ENCODE measurements at regions not wholly inside any gene's neighbourhood (a gene's known extent, or its start where the extent isn't known, plus 50 kb on each side); places are given as distances from the start of the nearest gene placed in this dataset.

DNA sequence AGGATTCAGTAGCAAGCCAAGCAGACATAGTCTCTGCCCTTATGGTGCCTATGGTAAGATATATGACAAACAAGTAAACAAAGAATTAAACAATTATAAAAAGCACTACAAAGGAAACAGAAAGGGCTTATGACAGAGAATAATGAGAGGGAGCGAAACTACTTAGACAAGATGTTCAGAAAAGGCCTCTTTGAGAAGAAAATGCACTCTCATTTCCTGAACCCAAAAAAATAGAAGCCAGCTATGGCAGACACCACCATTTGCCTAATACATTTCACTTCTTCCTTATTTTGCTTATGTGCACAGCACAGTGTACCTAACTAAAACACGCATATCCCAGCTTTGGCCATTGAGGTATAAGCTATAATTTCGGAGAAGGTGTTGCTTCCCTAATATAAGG, 465.5 kb upstream of the PPP2R3A start:
- Histone ChIP-seq H3K4me3 (ENCODE audit: low read depth, low read length) (no peak overlapping the region), H3K27me3 (ENCODE audit: control insufficient read depth, insufficient read depth, low read length) (no peaks in the 10 kb centered on the region), H3K36me3 (ENCODE audit: control insufficient read depth, insufficient read depth, low read length) (no peaks in the 10 kb centered on the region)
- FAIRE-seq (no peak), DNase-seq (ENCODE audit: low read depth) (no peak)
- TF ChIP-seq, protein P1, sequence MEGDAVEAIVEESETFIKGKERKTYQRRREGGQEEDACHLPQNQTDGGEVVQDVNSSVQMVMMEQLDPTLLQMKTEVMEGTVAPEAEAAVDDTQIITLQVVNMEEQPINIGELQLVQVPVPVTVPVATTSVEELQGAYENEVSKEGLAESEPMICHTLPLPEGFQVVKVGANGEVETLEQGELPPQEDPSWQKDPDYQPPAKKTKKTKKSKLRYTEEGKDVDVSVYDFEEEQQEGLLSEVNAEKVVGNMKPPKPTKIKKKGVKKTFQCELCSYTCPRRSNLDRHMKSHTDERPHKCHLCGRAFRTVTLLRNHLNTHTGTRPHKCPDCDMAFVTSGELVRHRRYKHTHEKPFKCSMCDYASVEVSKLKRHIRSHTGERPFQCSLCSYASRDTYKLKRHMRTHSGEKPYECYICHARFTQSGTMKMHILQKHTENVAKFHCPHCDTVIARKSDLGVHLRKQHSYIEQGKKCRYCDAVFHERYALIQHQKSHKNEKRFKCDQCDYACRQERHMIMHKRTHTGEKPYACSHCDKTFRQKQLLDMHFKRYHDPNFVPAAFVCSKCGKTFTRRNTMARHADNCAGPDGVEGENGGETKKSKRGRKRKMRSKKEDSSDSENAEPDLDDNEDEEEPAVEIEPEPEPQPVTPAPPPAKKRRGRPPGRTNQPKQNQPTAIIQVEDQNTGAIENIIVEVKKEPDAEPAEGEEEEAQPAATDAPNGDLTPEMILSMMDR (IDR thresholded peaks at IDR 0.05; ENCODE audit: insufficient read depth, low read length, severe bottlenecking) = no peak

DNA sequence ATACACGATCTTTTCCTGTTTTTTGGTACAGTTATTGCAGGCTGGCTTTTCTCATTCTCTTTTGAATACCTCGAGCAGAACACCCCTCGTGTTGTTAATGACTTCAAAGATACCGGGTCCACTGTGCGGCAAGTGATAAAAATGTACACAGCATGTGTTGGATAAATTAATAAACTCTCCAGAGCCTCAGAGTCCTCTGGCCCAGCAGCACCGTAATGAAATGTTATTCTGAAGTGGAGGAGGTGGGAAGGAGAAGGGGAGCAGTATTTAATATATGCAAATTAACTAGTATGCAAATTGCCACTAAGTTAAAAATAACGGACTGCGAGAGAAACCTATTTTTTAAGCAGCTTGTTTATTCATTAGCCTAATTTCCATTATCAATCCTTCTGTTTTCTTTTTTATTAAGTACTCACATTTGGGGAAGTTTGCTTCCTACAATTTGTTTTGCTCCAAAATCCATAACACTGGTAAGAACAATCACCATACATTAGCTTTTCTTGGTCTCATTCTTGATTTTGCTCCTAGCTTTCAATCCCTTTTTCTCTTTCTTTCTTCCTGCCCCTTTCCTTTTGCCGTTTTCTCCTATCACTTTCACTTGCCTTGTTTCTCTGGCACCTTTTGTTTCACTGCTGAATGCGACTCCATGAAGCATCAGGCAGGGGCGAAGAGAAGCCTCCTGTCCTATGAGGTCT, 462.3 kb upstream of the PPP2R3A start:
- no peaks in the 10 kb centered on the region for H3K27me3 ChIP-seq (ENCODE audit: control insufficient read depth, insufficient read depth, low read length)
- H3K36me3 ChIP-seq (ENCODE audit: control insufficient read depth, insufficient read depth, low read length) = no peaks in the 10 kb centered on the region
- H3K4me3 ChIP-seq (ENCODE audit: low read depth, low read length) = no peak overlapping the region
- FAIRE-seq (no peak), DNase-seq (ENCODE audit: low read depth) (no peak)
- TF ChIP-seq, protein P1 (IDR thresholded peaks at IDR 0.05; ENCODE audit: insufficient read depth, low read length, severe bottlenecking) = no peak

DNA sequence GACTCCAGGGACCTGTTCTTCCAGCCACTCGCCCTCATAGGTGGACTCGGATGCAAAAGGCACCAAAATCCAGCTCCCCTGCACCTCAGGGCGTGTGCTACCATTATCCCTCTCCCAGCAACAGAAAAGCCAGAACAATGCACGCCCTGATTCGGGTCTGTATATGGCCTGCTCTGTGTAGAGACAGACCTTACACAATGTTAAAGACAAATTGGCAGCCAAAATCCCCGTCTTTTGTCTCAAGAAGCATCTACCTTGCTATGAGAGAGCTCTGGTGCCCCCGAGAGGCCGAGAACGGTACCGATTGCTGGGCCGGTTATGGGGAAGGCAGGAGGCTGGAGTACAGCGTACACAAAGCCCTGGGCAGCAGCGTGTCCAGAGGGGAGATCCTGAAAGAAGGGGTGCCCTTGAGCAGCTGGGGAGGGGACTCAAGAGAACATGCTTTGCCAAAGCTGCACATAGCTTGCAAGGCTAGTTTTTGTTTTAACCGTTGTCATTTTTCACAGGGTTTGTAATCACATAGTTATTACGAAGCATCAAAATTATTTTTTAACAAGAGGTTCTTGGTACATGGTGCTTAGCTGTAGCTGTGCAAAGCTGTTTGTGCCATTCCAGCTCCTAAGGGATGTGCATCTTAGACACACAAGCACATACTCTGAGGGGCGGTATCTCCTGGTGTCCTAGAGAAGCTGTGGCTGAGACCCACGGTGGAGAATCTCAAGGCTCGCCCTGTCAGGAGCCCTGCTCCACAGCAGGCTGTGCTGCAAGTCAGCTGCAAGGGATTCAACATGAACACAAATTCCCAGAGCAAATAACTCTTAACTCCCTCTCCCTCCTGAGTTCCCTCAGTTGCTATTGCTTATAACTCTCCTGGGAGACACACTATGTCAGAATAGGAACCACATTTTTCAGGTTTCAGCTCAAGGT, 461.5 kb upstream of the PPP2R3A start:
- H3K4me3 ChIP-seq (ENCODE audit: low read depth, low read length) = no peak overlapping the region
- peak; percentile 55 for DNase-seq (ENCODE audit: low read depth)
- no peaks in the 10 kb centered on the region for H3K36me3 ChIP-seq (ENCODE audit: control insufficient read depth, insufficient read depth, low read length)
- TF ChIP-seq, protein P1 (IDR thresholded peaks at IDR 0.05; ENCODE audit: insufficient read depth, low read length, severe bottlenecking) = peak; percentile 76
- FAIRE-seq = no peak
- H3K27me3 ChIP-seq (ENCODE audit: control insufficient read depth, insufficient read depth, low read length) = no peaks in the 10 kb centered on the region

DNA sequence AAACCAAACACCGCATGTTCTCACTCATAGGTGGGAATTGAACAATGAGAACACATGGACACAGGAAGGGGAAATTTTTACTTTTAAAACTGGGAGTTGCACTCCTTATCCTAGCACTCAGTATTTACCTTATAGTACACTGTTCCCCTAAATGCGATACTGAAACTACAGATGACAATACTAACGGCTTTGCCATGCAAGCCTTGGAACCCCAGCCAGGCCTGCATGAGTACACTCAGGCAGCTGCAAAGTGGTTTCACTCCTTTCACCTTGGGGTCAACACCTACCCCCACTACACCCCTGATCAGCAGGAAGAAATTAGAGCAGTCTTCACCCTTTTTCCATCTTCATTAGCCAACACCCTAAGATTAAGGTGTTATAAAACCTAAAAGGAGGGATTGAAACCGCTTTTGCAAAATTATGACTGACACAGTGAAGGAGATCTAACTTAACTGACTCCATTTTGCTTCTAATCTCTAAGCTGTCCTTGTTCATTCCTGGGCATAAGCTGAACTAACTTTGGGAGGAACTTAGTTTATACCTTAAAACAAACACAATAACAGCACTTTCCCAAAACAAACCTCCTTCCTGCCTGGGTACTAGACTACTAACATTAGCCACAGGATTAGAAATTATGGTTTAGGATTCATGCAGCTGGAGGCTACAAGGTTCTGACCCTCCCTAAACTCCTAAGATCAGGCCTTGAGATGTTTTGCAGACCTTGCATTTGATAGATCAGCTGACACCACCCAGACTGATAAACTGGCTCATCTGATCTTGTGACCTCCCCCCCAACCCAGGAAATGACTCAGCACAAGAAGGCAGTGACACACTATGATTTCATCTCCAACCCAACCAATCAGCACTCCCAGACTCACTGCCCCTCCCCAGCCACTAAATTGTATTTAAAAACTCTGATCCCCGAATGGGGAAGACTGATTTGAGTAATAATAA, 452.1 kb upstream of the PPP2R3A start:
- H3K27me3 ChIP-seq (ENCODE audit: control insufficient read depth, insufficient read depth, low read length) = no peaks in the 10 kb centered on the region
- FAIRE-seq (no peak), DNase-seq (ENCODE audit: low read depth) (peak; percentile 76)
- TF ChIP-seq, protein P1 (IDR thresholded peaks at IDR 0.05; ENCODE audit: insufficient read depth, low read length, severe bottlenecking) = no peak
- H3K4me3 ChIP-seq (ENCODE audit: low read depth, low read length) = no peak overlapping the region
- H3K36me3 ChIP-seq (ENCODE audit: control insufficient read depth, insufficient read depth, low read length) = no peaks in the 10 kb centered on the region

DNA sequence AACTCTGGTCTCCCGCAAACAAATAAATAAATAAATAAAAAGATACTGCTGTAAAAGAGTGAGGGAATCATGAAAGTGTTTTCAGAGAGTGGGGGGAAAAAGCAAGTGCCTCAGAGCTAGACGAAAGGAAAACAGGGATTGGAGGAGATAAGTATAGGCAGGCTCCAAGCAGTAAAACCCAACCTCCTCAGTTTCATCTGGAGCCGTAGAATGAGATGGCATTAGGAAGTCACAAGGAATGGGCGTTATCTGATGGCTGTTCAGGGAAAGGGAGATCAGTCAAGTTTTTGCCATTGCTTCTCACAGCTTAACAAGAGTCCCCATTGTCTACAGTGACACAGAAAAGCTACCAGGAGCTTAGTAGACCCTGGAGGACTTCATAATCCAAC, 451.5 kb upstream of the PPP2R3A start:
- no peaks in the 10 kb centered on the region for H3K27me3 ChIP-seq (ENCODE audit: control insufficient read depth, insufficient read depth, low read length)
- H3K36me3 ChIP-seq (ENCODE audit: control insufficient read depth, insufficient read depth, low read length) = no peaks in the 10 kb centered on the region
- H3K4me3 ChIP-seq (ENCODE audit: low read depth, low read length) = no peak overlapping the region
- TF ChIP-seq, protein P1 (IDR thresholded peaks at IDR 0.05; ENCODE audit: insufficient read depth, low read length, severe bottlenecking) = no peak
- FAIRE-seq (no peak), DNase-seq (ENCODE audit: low read depth) (peak; percentile 3)
